ENCODE measurements at regions not wholly inside any gene's neighbourhood (a gene's known extent, or its start where the extent isn't known, plus 50 kb on each side); places are given as distances from the start of the nearest gene placed in this dataset.
A peak's percentile ranks its signal among the peaks of the same experiment; 100 is the strongest.

- H3K36me3 ChIP-seq = no peaks in the 10 kb centered on the region
- DNase-seq = no peak
- WGBS, 2 donors = 80 to 87% methylated on average over 4 of the region's 4 CpGs
Observed at GRCh38 chr15:29208836-29209235, 60.8 kb downstream of the NSMCE3 start.

GRCh38 chr15:29208352-29208751 is 61.3 kb downstream of the NSMCE3 start:
- WGBS, 2 donors = 47 to 49% methylated on average over 5 of the region's 5 CpGs
- DNase-seq = peak in 1 of 2 donors; percentile 6
- intact Hi-C loops (cut with DNase I) = no loop called here

More at GRCh38 chr15:29208836-29209235, 60.8 kb downstream of the NSMCE3 start:
- Histone ChIP-seq H3K27ac (no peak overlapping the region), H3K27me3 (no peaks in the 10 kb centered on the region), H3K4me3 (replicated peaks in 1 of 3) (no peak overlapping the region), H3K4me1 (no peaks in the 10 kb centered on the region), H3K9me3 (no peaks in the 10 kb centered on the region)
- no peak for TF ChIP-seq CTCF (IDR thresholded peaks at IDR 0.05)
- TF ChIP-seq POLR2A (IDR thresholded peaks at IDR 0.05) = no peak
- intact Hi-C loops (cut with DNase I) = no loop called here

GRCh38 chr15:29207758-29208108 is 61.9 kb downstream of the NSMCE3 start:
- TF ChIP-seq POLR2A (IDR thresholded peaks at IDR 0.05) (no peak), CTCF (IDR thresholded peaks at IDR 0.05) (no peak)
- Histone ChIP-seq H3K36me3 (no peaks in the 10 kb centered on the region), H3K27me3 (no peaks in the 10 kb centered on the region), H3K4me1 (no peaks in the 10 kb centered on the region), H3K9me3 (no peaks in the 10 kb centered on the region), H3K27ac (no peak overlapping the region), H3K4me3 (replicated peaks in 1 of 3) (no peak overlapping the region)
- intact Hi-C loops (cut with DNase I) = no loop called here
- 66 to 75% methylated on average over 3 to 4 of the region's 5 CpGs for WGBS, 2 donors
- no peak for DNase-seq

More at GRCh38 chr15:29208352-29208751, 61.3 kb downstream of the NSMCE3 start:
- Histone ChIP-seq H3K9me3 (no peaks in the 10 kb centered on the region), H3K4me3 (replicated peaks in 1 of 3) (no peak overlapping the region), H3K4me1 (no peaks in the 10 kb centered on the region), H3K27ac (no peak overlapping the region), H3K36me3 (no peaks in the 10 kb centered on the region), H3K27me3 (no peaks in the 10 kb centered on the region)
- TF ChIP-seq CTCF (IDR thresholded peaks at IDR 0.05) (no peak), POLR2A (IDR thresholded peaks at IDR 0.05) (no peak)

GRCh38 chr15:29207027-29207757 is 62.4 kb downstream of the NSMCE3 start:
- no peak for DNase-seq
- intact Hi-C loops (cut with DNase I) = no loop called here
- Histone ChIP-seq H3K9me3 (no peaks in the 10 kb centered on the region), H3K4me1 (no peaks in the 10 kb centered on the region), H3K36me3 (no peaks in the 10 kb centered on the region), H3K27ac (no peak overlapping the region), H3K4me3 (replicated peaks in 1 of 3) (no peak overlapping the region), H3K27me3 (no peaks in the 10 kb centered on the region)
- WGBS, 2 donors = 90 to 95% methylated on average over 22 to 23 of the region's 23 CpGs
- no peak for TF ChIP-seq POLR2A (IDR thresholded peaks at IDR 0.05)
- no peak for TF ChIP-seq CTCF (IDR thresholded peaks at IDR 0.05)

- WGBS, 2 donors = 41 to 90% methylated on average over 2 of the region's 2 CpGs
Observed at GRCh38 chr15:29205186-29205585, 64.4 kb downstream of the NSMCE3 start.

More at GRCh38 chr15:29205186-29205585, 64.4 kb downstream of the NSMCE3 start:
- H3K36me3 ChIP-seq = no peaks in the 10 kb centered on the region
- H3K4me3 ChIP-seq (replicated peaks in 1 of 3) = no peak overlapping the region
- H3K4me1 ChIP-seq = no peaks in the 10 kb centered on the region
- H3K27ac ChIP-seq = no peak overlapping the region
- intact Hi-C loops (cut with DNase I) = no loop called here
- TF ChIP-seq CTCF (IDR thresholded peaks at IDR 0.05) = no peak
- no peak for TF ChIP-seq POLR2A (IDR thresholded peaks at IDR 0.05)
- no peaks in the 10 kb centered on the region for H3K9me3 ChIP-seq
- no peak for DNase-seq
- H3K27me3 ChIP-seq = no peaks in the 10 kb centered on the region
